ACC112 (cell line): ENCODE measurements at regions not wholly inside any gene's neighbourhood (a gene's known extent, or its start where the extent isn't known, plus 50 kb on each side); places are given as distances from the start of the nearest gene placed in this dataset.

ENCODE experiments used
- H2AFZ ChIP-seq: fragments of 200-600 bp; sonication (generic); one replicate; pipeline ENCODE4 v1.6.0; 2017; ENCODE audit warnings: antibody characterized with exemption, low read length; ENCODE audit not compliant: unreplicated experiment
- H3K27ac ChIP-seq: fragments of 200-600 bp; sonication (generic); 2 replicates; pipeline ENCODE4 v1.5.1; 2014; ENCODE audit warnings: low read depth, mild to moderate bottlenecking, antibody characterized with exemption, low read length, moderate library complexity
- H3K27me3 ChIP-seq: fragments of 200-600 bp; sonication (generic); 2 replicates; pipeline ENCODE4 v1.6.1; 2014; ENCODE audit warnings: mild to moderate bottlenecking, antibody characterized with exemption, low read length, moderate library complexity, mixed read lengths; ENCODE audit not compliant: insufficient read depth
- H3K36me3 ChIP-seq: fragments of 200-600 bp; sonication (generic); 2 replicates; pipeline ENCODE4 v1.6.1; 2016; ENCODE audit warnings: mild to moderate bottlenecking, antibody characterized with exemption, low read length, moderate library complexity, mixed read lengths; ENCODE audit not compliant: insufficient read depth
- H3K4me1 ChIP-seq: fragments of 200-600 bp; sonication (generic); one replicate; pipeline ENCODE4 v1.6.1; 2016; ENCODE audit warnings: low read length, mixed read lengths; ENCODE audit not compliant: insufficient read depth, unreplicated experiment, control insufficient read depth
- H3K4me3 ChIP-seq: fragments of 200-600 bp; sonication (generic); 2 replicates; pipeline ENCODE4 v1.5.1; 2014; ENCODE audit warnings: mild to moderate bottlenecking, low read depth, low read length
- H3K79me2 ChIP-seq: fragments of 200-600 bp; sonication (generic); one replicate; pipeline ENCODE4 v1.6.0; 2016; ENCODE audit warnings: low read length; ENCODE audit not compliant: control insufficient read depth, unreplicated experiment, insufficient read depth

DNA sequence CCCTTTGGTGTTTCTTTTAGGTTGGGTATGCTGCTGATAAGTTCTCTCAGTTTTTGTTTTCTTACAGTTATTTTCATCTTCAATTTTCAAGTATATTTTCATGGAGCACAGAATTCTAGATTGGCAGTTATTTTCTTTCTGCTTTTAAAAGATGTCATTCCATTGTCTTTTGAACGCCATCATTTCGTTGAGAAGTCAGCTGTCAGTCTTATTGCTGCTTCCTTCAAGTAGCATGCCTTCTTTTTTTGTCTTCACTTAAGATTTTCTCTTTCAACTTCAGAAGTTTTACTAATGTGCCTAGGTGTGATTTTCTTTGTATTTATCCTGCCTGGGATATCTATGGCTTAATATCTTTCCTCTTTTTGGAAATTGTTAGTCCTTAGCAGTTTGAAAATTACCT lies 262.2 kb upstream of the PMFBP1 start:
- 0 out of 2 replicates have a peak, but pooled peaks cover 5% of the 10 kb centered on the region for H3K36me3 ChIP-seq
- H3K27me3 ChIP-seq, result no peaks in the 10 kb centered on the region
- H3K4me3 ChIP-seq, result no peak overlapping the region
- H3K27ac ChIP-seq, result no peak overlapping the region
- H3K4me1 ChIP-seq, result peaks cover 8% of the 10 kb centered on the region
- H2AFZ ChIP-seq, result no peak overlapping the region
- no peaks in the 10 kb centered on the region for H3K79me2 ChIP-seq

DNA sequence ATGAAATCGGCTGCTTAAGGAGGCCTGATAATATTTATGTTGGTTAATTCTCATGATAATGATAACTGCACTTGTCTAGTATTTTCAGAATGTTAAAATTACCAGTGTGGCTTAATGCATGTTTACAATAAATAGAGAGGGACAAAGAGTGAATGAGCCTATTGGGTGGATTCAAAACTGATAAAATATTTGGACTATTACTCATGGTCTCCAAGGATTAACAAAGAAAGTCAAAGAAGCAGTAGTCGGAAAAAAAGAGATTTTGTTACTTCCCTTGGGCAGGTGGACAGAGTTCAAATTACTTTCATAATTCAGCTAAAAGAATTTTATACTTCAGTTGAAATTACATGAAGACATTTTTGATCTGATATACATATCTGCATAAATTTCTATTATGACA lies 258.2 kb upstream of the PMFBP1 start:
- Histone ChIP-seq H3K27me3 (no peaks in the 10 kb centered on the region), H3K36me3 (0 out of 2 replicates have a peak, but pooled peaks cover 5% of the 10 kb centered on the region), H3K27ac (no peak overlapping the region), H2AFZ (no peak overlapping the region), H3K4me1 (peaks cover 8% of the 10 kb centered on the region), H3K79me2 (no peaks in the 10 kb centered on the region), H3K4me3 (no peak overlapping the region)

DNA sequence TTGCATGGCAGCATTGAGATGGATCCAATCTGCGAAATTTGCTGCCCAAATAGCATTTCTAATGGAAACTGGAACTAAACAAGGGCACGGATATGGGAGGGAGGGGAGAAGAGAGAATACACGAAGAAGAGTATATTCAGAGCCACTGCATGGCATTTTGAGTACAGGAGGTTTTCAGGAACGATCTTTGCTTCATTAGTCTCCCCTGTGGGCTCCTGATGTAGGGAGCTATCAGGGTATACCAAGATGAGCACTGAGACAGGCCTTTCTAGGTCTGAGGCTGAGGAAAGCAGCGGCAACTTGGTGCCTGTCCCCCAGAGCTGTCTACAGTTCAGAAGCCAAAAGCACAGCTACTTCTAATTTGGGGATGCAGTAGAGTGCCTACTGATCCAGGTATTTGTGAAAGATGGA lies 257.7 kb upstream of the PMFBP1 start:
- Histone ChIP-seq H3K4me1 (peaks cover 8% of the 10 kb centered on the region), H3K79me2 (no peaks in the 10 kb centered on the region), H3K4me3 (no peak overlapping the region), H3K27ac (no peak overlapping the region), H2AFZ (no peak overlapping the region), H3K36me3 (0 out of 2 replicates have a peak, but pooled peaks cover 5% of the 10 kb centered on the region), H3K27me3 (no peaks in the 10 kb centered on the region)

DNA sequence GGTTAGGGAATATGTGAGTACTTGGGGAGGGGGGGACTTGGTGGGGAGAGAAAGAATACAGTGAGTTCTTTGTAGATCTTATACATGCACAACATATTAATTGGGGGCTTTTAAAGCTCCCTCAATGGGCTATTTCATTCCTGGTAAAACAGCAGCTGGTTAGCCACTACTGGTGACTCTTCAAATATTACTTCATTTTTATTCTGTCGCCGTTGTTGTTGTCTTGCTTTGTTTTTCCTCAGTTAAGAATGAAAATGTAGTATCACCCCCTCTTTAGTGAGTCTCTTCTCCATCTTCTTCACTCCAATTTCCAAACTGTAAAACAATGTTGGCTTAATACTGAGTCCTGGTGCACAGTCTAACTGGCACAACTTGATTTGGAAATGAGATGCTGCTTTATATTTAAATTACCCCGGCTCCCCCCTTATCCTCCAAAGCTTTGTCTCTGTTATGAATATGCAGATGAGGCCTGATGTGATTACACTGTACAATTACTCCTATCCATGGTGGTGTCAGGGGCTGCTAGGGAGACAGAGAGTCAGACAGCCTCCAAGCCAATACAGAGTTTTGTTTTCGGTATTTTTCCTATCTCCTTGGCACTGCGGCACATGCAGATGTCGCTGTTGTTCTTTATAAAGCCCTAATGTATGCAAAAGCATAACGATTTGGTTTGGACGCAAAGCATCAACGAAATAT lies 256.9 kb upstream of the PMFBP1 start:
- Histone ChIP-seq H2AFZ (no peak overlapping the region), H3K27ac (no peak overlapping the region), H3K4me1 (peaks cover 8% of the 10 kb centered on the region), H3K27me3 (no peaks in the 10 kb centered on the region), H3K4me3 (no peak overlapping the region), H3K79me2 (no peaks in the 10 kb centered on the region), H3K36me3 (0 out of 2 replicates have a peak, but pooled peaks cover 3% of the 10 kb centered on the region)

DNA sequence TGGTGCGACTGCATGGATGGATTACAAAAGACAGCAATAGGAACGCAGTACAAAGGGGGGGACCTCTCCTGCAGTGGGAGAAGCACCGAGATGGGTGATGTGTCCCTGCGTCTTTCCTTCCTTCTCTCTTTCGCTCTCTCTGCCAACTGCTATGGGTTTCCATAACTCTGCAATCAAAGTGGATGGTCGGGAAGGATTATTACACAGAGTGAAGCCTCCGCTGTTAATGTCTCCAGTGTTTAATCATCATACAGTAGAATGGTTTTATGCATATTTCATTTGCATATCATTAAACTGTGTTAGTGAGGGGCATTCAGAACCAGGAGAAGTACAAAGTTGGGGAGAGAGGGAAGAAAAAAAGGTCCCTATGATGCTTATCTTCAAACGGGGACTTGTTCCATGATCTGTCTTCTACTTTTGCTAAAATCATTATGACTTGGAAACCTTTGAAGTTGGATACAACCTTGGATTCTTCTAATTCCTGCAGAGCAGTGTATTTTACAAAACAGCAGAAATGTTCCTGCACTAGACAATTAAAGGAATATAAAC lies 255.9 kb upstream of the PMFBP1 start:
- no peaks in the 10 kb centered on the region; the same call in 1 of the 2 replicates for H3K36me3 ChIP-seq
- no peak overlapping the region for H3K4me3 ChIP-seq
- peaks cover 8% of the 10 kb centered on the region for H3K4me1 ChIP-seq
- H2AFZ ChIP-seq, result no peak overlapping the region
- H3K27ac ChIP-seq, result no peak overlapping the region
- no peaks in the 10 kb centered on the region for H3K79me2 ChIP-seq
- no peaks in the 10 kb centered on the region for H3K27me3 ChIP-seq

DNA sequence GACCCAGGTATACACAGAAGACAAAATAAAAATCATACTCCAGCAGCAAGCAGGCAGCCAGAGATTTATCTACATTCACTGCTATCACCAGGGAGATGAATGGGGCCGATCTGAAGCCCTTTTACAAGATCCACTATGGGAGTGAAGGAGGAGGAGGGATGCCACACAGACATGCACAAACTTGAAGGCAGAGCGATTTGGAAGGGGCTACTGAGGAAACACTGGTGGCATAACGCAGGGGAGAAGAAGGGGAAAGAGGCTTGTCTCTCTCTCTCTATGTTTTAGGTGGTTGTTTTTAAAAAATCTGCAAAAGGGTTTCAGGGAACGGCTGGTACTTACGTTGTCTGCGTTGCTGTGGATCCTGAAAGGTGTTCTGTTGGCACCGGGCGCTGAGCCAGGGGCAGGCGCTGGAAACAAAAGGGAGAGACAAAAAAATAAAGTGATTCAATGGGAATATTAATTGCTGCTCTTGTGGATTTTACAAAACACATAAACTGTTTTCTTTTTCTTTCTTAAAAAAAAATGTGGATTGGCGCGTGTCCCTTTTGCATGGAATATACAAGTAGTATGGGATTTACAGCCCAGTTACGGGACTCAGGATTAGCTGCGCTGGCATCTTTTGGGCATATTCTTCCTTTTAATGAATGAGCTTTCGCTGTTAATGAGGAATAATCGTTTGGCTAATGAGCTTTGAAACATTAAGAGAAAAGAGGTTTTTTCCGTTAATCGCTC lies 255.3 kb upstream of the PMFBP1 start:
- Histone ChIP-seq H3K79me2 (no peaks in the 10 kb centered on the region), H3K4me3 (no peak overlapping the region), H3K27ac (no peak overlapping the region), H3K27me3 (no peaks in the 10 kb centered on the region), H2AFZ (no peak overlapping the region), H3K36me3 (no peaks in the 10 kb centered on the region; the same call in 1 of the 2 replicates), H3K4me1 (peaks cover 8% of the 10 kb centered on the region)

DNA sequence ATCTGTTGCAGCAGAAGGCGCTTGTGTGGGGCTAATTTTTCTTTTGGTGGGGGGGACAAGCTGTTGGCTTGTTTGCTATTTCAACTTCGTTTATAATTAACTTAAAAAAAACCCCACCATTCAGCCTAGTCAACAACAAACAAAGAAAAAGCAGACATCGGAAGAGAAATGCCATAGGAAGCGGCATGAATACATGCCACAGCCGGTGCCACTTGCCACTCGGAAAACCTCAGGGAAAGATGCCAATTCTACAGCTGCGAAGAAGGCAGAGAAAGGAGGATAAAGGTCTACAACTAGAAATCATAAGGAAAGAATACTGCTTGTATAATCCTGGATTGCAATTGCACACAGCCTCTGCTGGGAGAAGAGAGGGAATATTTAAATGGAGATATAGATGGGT lies 254.4 kb upstream of the PMFBP1 start:
- Histone ChIP-seq H3K27ac (no peak overlapping the region), H3K4me1 (peaks cover 8% of the 10 kb centered on the region), H3K79me2 (no peaks in the 10 kb centered on the region), H3K4me3 (no peak overlapping the region), H3K27me3 (no peaks in the 10 kb centered on the region), H2AFZ (no peak overlapping the region), H3K36me3 (no peaks in the 10 kb centered on the region; the same call in 1 of the 2 replicates)

DNA sequence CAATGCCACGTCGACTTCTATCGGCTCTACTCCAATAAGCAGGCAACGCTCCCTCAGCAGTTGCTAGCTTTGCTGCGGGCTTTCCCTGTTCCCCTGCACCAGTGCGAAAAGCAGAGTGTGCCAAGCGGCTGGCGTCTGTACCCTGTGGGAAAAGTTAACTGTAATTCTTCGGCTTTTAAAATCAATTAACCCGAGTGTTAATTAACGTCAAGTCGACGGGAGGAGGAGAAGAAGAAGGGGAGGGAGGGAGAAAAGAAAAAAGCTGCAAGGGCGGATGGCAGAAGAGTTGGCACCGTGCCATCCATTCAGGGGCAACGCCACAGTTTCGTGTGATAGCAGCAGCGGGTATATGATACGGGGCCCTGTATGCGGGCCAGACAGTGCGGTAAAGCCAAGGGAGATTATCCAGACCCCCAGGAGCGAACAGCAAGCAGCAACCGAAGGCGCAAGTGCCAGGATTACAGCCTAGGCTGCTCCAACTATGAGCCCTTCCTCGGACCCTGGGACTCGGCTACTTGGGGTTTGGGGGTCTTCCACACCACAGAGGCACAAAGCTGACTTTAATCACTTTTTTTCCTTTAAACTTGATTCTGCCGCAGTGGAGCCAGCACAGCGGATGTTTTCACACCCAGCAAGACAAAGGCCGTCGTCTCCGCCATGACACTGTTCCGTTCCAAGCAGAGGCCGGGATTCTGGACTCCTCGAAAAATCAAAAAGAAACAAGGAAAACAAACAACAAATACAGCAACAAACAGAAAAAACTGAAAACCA lies 253.8 kb upstream of the PMFBP1 start:
- Histone ChIP-seq H3K27me3 (no peaks in the 10 kb centered on the region), H3K79me2 (no peaks in the 10 kb centered on the region), H2AFZ (no peak overlapping the region), H3K4me3 (no peak overlapping the region), H3K27ac (no peak overlapping the region), H3K4me1 (peaks cover 8% of the 10 kb centered on the region), H3K36me3 (no peaks in the 10 kb centered on the region; the same call in 1 of the 2 replicates)

DNA sequence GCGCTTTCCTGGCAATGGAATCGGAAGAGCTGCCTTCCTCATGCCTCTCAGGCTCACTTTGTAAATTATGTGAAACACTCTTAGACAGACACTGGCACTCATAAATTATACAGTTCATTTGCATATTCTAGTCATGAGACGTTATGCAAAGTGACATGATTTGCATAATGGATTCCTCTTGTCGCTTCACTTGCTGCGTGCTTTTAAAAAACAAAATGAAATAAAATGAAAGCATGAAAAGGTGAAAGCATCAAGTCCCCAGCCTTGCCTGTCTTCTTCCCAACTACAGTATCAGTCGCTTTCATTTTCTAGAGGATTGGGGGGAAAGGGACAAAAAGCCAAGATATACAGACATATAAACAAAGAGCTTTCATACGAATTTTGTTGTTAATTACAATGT lies 252.8 kb upstream of the PMFBP1 start:
- H3K4me1 ChIP-seq, result no peaks in the 10 kb centered on the region
- H2AFZ ChIP-seq, result no peak overlapping the region
- no peaks in the 10 kb centered on the region; the same call in 1 of the 2 replicates for H3K36me3 ChIP-seq
- H3K4me3 ChIP-seq, result no peak overlapping the region
- no peaks in the 10 kb centered on the region for H3K79me2 ChIP-seq
- no peaks in the 10 kb centered on the region for H3K27me3 ChIP-seq
- H3K27ac ChIP-seq, result no peak overlapping the region

DNA sequence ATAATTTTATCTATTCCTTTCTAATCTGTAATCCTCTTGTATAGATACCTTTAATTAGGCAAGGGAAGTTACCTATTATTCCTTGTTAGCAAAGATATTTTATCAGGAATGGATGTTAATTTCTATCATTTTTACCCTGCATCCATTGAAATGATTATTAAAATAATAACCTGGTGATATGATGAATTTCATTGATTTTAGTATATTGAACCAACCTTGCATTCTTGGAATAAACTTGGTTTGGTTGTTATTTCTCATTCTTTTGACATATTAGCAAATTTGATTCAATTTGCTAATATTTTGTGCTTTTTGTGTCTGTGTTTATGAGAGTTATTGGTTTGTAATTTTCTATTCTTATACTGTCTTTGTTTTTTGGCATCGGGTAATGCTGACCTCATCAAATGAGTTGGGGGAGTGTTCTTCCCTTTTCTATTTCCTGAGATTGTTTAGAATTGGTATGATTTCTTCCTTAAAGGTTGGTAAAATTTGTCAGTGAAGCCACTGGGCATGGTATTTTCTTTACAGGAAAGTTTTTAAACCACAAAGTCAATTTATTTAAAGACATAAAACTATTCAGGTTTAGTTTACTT lies 250.4 kb upstream of the PMFBP1 start:
- H3K79me2 ChIP-seq, result no peaks in the 10 kb centered on the region
- H2AFZ ChIP-seq, result no peak overlapping the region
- no peaks in the 10 kb centered on the region for H3K27me3 ChIP-seq
- no peak overlapping the region for H3K4me3 ChIP-seq
- peaks cover 3% of the 10 kb centered on the region for H3K36me3 ChIP-seq
- no peaks in the 10 kb centered on the region for H3K4me1 ChIP-seq
- no peak overlapping the region for H3K27ac ChIP-seq
